ENCODE measurements at regions not wholly inside any gene's neighbourhood (a gene's known extent, or its start where the extent isn't known, plus 50 kb on each side); places are given as distances from the start of the nearest gene placed in this dataset.

GRCh38 chr21:15138490-15138889 is 73.7 kb upstream of the NRIP1 start:
- TF ChIP-seq CTCF (IDR thresholded peaks at IDR 0.05) (no peak), POLR2AphosphoS5 (IDR thresholded peaks at IDR 0.05; ENCODE audit: insufficient read depth in 1 of 2, low read depth in 1 of 2) (no peak), POLR2A (IDR thresholded peaks at IDR 0.05) (no peak)

Measured in vagina (tissue), 2 donors.